ENCODE measurements at regions not wholly inside any gene's neighbourhood (a gene's known extent, or its start where the extent isn't known, plus 50 kb on each side); places are given as distances from the start of the nearest gene placed in this dataset.

GRCh38 chr10:4515721-4516120 lies 310.3 kb upstream of the AKR1E2 start:
- no peak overlapping the region for H3K27ac Mint-ChIP-seq
- peaks cover 9% of the 10 kb centered on the region for H3K9me3 Mint-ChIP-seq

DNA sequence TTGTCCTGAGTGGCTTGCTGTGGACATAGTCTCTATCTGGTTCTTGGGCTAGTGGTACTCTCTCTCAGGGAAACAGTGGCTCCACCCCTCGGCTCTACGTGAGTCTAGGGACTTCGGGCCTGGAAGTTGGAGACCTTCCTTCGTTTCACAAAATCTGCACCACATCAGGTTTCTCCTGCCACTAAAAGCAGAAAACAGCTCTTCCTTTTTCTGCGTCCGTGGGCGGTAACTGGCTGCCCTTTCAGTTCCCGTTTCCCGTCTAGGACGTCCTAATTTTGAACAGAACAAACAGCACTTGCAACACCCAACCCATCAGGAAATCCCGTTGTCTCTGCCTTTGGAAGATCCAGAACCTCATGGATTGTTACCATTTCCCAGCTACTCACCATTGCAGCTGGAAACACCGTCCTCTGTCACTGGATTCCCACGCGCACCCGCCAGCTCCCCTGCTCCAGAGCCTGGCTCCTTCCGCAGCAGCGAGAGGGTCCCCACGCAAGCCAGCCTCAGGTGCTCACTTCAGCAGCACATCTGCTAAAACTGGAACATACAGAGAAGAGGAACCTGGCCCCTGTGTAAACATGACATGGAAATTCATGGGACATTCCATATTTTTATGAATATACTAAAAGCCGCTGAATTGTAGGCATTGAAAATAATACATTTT lies 311.4 kb upstream of the AKR1E2 start:
- H3K27ac Mint-ChIP-seq: no peak overlapping the region
- H3K27me3 Mint-ChIP-seq (ENCODE audit: low read depth): no peaks in the 10 kb centered on the region

More at GRCh38 chr10:4515721-4516120, 310.3 kb upstream of the AKR1E2 start:
- Mint-ChIP-seq H3K4me1 (peaks cover 22% of the 10 kb centered on the region), H3K4me3 (no peak overlapping the region), H3K36me3 (no peaks in the 10 kb centered on the region), H3K27me3 (ENCODE audit: low read depth) (no peaks in the 10 kb centered on the region)
- TF ChIP-seq, protein P1, sequence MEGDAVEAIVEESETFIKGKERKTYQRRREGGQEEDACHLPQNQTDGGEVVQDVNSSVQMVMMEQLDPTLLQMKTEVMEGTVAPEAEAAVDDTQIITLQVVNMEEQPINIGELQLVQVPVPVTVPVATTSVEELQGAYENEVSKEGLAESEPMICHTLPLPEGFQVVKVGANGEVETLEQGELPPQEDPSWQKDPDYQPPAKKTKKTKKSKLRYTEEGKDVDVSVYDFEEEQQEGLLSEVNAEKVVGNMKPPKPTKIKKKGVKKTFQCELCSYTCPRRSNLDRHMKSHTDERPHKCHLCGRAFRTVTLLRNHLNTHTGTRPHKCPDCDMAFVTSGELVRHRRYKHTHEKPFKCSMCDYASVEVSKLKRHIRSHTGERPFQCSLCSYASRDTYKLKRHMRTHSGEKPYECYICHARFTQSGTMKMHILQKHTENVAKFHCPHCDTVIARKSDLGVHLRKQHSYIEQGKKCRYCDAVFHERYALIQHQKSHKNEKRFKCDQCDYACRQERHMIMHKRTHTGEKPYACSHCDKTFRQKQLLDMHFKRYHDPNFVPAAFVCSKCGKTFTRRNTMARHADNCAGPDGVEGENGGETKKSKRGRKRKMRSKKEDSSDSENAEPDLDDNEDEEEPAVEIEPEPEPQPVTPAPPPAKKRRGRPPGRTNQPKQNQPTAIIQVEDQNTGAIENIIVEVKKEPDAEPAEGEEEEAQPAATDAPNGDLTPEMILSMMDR (IDR thresholded peaks at IDR 0.05; ENCODE audit: unreplicated experiment): no peak
- DNase-seq (ENCODE audit: low spot score in 2 of 2, unreplicated experiment in 2 of 2): no peak

GRCh38 chr10:4512671-4513240 lies 313.3 kb upstream of the AKR1E2 start:
- H3K27me3 Mint-ChIP-seq (ENCODE audit: low read depth): no peaks in the 10 kb centered on the region
- no peak overlapping the region for H3K4me3 Mint-ChIP-seq
- H3K9me3 Mint-ChIP-seq: peaks cover 9% of the 10 kb centered on the region
- H3K4me1 Mint-ChIP-seq: peaks cover 23% of the 10 kb centered on the region
- TF ChIP-seq, protein P1 (IDR thresholded peaks at IDR 0.05; ENCODE audit: unreplicated experiment): no peak
- H3K36me3 Mint-ChIP-seq: no peaks in the 10 kb centered on the region
- peak overlapping the region; percentile 72 for H3K27ac Mint-ChIP-seq
- DNase-seq (ENCODE audit: low spot score in 2 of 2, unreplicated experiment in 2 of 2): no peak

More for the DNA sequence above, 311.4 kb upstream of the AKR1E2 start:
- DNase-seq (ENCODE audit: low spot score in 2 of 2, unreplicated experiment in 2 of 2): no peak
- H3K9me3 Mint-ChIP-seq: peaks cover 9% of the 10 kb centered on the region
- H3K4me1 Mint-ChIP-seq: peaks cover 23% of the 10 kb centered on the region
- H3K36me3 Mint-ChIP-seq: no peaks in the 10 kb centered on the region
- TF ChIP-seq, protein P1 (IDR thresholded peaks at IDR 0.05; ENCODE audit: unreplicated experiment): no peak
- no peak overlapping the region for H3K4me3 Mint-ChIP-seq

DNA sequence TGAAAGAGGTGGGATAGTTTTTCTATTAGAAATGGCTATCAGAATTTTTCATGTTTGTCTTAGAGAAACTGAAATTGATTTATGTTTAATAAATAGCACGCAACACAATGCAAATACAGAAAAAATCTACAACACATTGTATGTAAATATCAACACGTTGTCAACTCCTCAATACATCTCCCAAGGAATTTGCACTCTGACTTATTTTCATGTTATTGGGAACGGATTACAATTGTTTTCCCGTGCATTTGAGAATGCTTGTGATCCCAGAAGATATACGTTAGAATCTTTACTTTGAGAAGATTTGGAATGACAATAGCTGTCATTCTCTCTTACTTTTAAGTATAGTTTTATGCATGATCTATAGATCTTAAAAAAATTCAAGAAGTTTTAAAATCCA lies 313.8 kb upstream of the AKR1E2 start:
- Mint-ChIP-seq H3K27ac (peak overlapping the region; percentile 26), H3K4me1 (peaks cover 23% of the 10 kb centered on the region), H3K36me3 (no peaks in the 10 kb centered on the region), H3K9me3 (peaks cover 3% of the 10 kb centered on the region), H3K27me3 (ENCODE audit: low read depth) (no peaks in the 10 kb centered on the region), H3K4me3 (no peak overlapping the region)
- TF ChIP-seq, protein P1 (IDR thresholded peaks at IDR 0.05; ENCODE audit: unreplicated experiment): no peak
- DNase-seq (ENCODE audit: low spot score in 2 of 2, unreplicated experiment in 2 of 2): no peak

DNA sequence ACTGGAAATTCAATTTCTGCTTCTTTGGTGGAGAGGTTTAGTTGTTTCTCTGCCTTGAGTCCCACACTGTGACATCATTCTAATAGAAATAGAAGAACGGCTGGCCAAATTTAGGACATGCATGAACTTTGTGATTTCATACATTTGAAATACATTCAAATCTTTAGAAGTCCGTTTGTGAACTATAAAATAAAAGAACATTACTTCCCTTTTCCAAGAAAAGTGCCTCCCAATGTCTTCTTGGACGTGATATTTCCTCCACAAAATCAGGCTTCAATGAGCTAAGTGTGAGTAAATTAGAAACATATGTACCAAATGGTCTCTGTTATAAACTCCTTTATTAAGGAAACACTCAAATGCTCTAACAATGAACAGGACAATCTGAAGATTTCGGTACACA lies 314.5 kb upstream of the AKR1E2 start:
- peak overlapping the region; percentile 26 for H3K27ac Mint-ChIP-seq
- H3K27me3 Mint-ChIP-seq (ENCODE audit: low read depth): no peaks in the 10 kb centered on the region
- TF ChIP-seq, protein P1 (IDR thresholded peaks at IDR 0.05; ENCODE audit: unreplicated experiment): no peak
- no peaks in the 10 kb centered on the region for H3K9me3 Mint-ChIP-seq
- H3K4me1 Mint-ChIP-seq: peaks cover 23% of the 10 kb centered on the region
- DNase-seq (ENCODE audit: low spot score in 2 of 2, unreplicated experiment in 2 of 2): no peak
- no peaks in the 10 kb centered on the region for H3K36me3 Mint-ChIP-seq
- H3K4me3 Mint-ChIP-seq: no peak overlapping the region
